HG02885 (cell line): ENCODE measurements at regions not wholly inside any gene's neighbourhood (a gene's known extent, or its start where the extent isn't known, plus 50 kb on each side); places are given as distances from the start of the nearest gene placed in this dataset.

Source experiments
- ATAC-seq: cut with Tn5 transposase; IDR thresholded peaks from one replicate; pipeline ENCODE4 v1.9.1; 2021; ENCODE audit warnings: mild to moderate bottlenecking; ENCODE audit not compliant: unreplicated experiment, poor library complexity

GRCh38 chr2:15715596-15715995, 123.9 kb downstream of the DDX1 start:
- ATAC-seq = no peak

GRCh38 chr2:15718103-15718943, 126.7 kb downstream of the DDX1 start:
- no peak for ATAC-seq

GRCh38 chr2:15718944-15719323, 127.3 kb downstream of the DDX1 start:
- no peak for ATAC-seq

- no peak for ATAC-seq
Measured at GRCh38 chr2:15719566-15720313, 128.1 kb downstream of the DDX1 start.

GRCh38 chr2:15720561-15721307, 129.1 kb downstream of the DDX1 start:
- no peak for ATAC-seq

- no peak for ATAC-seq
Measured at GRCh38 chr2:15721411-15722067, 129.9 kb downstream of the DDX1 start.

GRCh38 chr2:15722980-15723379, 131.3 kb downstream of the DDX1 start:
- ATAC-seq = no peak

GRCh38 chr2:15724235-15724634, 132.6 kb downstream of the DDX1 start:
- ATAC-seq = no peak

- ATAC-seq = no peak
Measured at GRCh38 chr2:15725101-15725781, 133.6 kb downstream of the DDX1 start.

GRCh38 chr2:15725782-15726112, 134.1 kb downstream of the DDX1 start:
- ATAC-seq = no peak

- no peak for ATAC-seq
Measured at GRCh38 chr2:15726321-15727057, 134.8 kb downstream of the DDX1 start.

- ATAC-seq = no peak
Measured at GRCh38 chr2:15727396-15728244, 136.0 kb downstream of the DDX1 start.

- no peak for ATAC-seq
Measured at GRCh38 chr2:15728245-15728938, 136.7 kb downstream of the DDX1 start.

- no peak for ATAC-seq
Measured at GRCh38 chr2:15729001-15729400, 137.3 kb downstream of the DDX1 start.

GRCh38 chr2:15729709-15730544, 138.3 kb downstream of the DDX1 start:
- ATAC-seq = no peak

- ATAC-seq = peak; percentile 35
Measured at GRCh38 chr2:15730545-15731212, 139.0 kb downstream of the DDX1 start.
